ENCODE measurements at regions not wholly inside any gene's neighbourhood (a gene's known extent, or its start where the extent isn't known, plus 50 kb on each side); places are given as distances from the start of the nearest gene placed in this dataset.

DNA sequence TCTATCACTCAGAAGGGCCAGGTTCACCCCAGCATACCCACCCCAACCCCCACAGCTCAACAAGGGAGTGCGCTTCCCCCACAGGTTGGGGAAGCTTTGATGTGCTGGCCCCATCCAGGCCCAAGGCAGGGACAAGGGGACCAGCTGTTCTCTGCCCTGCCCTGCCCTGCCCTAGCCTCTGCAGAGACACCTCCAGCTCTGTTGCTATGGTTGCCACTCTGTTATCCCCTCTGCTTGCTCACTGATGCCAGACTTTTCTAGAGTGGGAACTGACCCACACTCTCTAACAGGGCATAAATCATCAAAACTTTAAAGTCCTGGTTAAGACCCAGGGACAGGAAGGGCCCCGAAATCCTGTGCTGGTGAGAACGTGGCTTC, 50.4 kb upstream of the ENPP7 start:
- no peak for ATAC-seq

DNA sequence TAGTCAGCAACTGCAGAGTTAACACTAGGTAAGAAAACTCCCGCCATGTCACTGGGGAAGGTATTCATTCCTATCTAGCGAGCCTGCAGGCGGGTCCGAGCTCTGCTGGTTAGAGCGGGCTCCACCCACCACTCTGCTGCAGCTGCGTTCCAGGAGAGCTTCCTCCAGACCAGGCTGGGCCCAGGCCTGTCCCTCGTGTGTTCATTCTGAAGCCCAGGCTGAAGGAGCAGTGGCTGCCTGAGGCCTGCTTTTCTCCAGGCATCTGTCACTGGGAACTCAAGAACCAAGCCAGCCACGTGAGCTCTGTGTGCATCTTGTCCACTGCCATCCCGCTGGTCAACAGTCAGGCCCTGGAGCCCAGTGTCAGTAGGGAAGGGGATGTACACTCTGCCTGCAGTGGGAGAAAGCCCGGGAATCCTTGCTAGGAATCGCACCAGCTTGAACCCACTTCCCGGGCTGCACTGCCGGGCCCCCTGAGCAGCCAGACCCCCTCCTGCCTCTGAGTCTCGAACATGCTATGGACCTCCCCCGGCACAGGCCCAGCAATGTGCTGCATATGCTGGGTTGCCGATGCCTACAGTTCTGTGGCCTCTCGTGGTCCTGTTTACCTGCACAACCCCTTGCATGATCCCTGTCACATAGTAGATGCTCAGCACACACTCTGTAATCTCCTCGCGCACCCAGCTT, 51.0 kb upstream of the ENPP7 start:
- peaks cover 3% of the 10 kb centered on the region for H3K27me3 Mint-ChIP-seq

More for the DNA sequence above, 50.4 kb upstream of the ENPP7 start:
- no peaks in the 10 kb centered on the region for H3K4me1 Mint-ChIP-seq
- no peak overlapping the region for H3K27ac Mint-ChIP-seq
- H3K9me3 Mint-ChIP-seq (ENCODE audit: low read depth), result no peaks in the 10 kb centered on the region
- CTCF ChIA-PET, result no interaction called here
- H3K27me3 Mint-ChIP-seq, result peaks cover 3% of the 10 kb centered on the region
- H3K4me3 Mint-ChIP-seq, result no peak overlapping the region
- DNase-seq, result no peak
- H3K36me3 Mint-ChIP-seq, result no peaks in the 10 kb centered on the region

GRCh38 chr17:79678736-79679255, 51.9 kb upstream of the ENPP7 start:
- peaks cover 1% of the 10 kb centered on the region for H3K9me3 Mint-ChIP-seq (ENCODE audit: low read depth)
- no peak for ATAC-seq
- CTCF ChIA-PET, result no interaction called here

More for the DNA sequence above, 51.0 kb upstream of the ENPP7 start:
- DNase-seq, result no peak
- H3K27ac Mint-ChIP-seq, result no peak overlapping the region
- no peaks in the 10 kb centered on the region for H3K4me1 Mint-ChIP-seq
- no peak overlapping the region for H3K4me3 Mint-ChIP-seq
- H3K9me3 Mint-ChIP-seq (ENCODE audit: low read depth), result no peaks in the 10 kb centered on the region
- no peaks in the 10 kb centered on the region for H3K36me3 Mint-ChIP-seq
- no peak for ATAC-seq
- CTCF ChIA-PET, result no interaction called here

GRCh38 chr17:79678091-79678735, 52.5 kb upstream of the ENPP7 start:
- H3K4me1 Mint-ChIP-seq, result no peaks in the 10 kb centered on the region
- no peak for DNase-seq
- H3K27ac Mint-ChIP-seq, result no peak overlapping the region
- H3K4me3 Mint-ChIP-seq, result no peak overlapping the region
- H3K27me3 Mint-ChIP-seq, result peaks cover 5% of the 10 kb centered on the region
- CTCF ChIA-PET, result no interaction called here
- H3K36me3 Mint-ChIP-seq, result no peaks in the 10 kb centered on the region
- ATAC-seq, result no peak
- H3K9me3 Mint-ChIP-seq (ENCODE audit: low read depth), result peaks cover 5% of the 10 kb centered on the region

More at GRCh38 chr17:79678736-79679255, 51.9 kb upstream of the ENPP7 start:
- Mint-ChIP-seq H3K27me3 (peaks cover 3% of the 10 kb centered on the region), H3K4me3 (no peak overlapping the region), H3K4me1 (no peaks in the 10 kb centered on the region), H3K27ac (no peak overlapping the region), H3K36me3 (no peaks in the 10 kb centered on the region)
- no peak for DNase-seq

DNA sequence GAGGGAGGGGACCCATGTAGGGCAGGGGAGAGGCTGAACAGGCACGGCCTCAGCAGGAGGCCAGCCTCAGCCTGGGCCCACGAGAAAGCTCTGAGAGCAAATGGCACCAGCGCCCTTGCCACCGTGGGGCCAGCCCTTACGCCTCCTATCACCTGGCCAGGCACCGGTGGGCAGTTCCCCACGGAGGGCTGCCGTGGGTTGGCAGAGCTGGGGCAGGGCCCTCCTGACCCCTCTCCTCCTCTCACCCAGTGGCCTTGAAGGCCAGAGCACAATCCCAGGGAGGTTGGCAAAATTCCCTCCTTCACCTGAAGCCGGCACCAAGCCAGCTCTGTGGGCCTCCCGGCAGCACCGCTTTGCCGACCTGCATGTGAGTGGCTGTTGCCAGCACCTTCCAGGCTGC, 53.1 kb upstream of the ENPP7 start:
- no peak for DNase-seq
- Mint-ChIP-seq H3K4me1 (no peaks in the 10 kb centered on the region), H3K9me3 (ENCODE audit: low read depth) (peaks cover 6% of the 10 kb centered on the region), H3K27me3 (peaks cover 8% of the 10 kb centered on the region), H3K36me3 (no peaks in the 10 kb centered on the region), H3K4me3 (no peak overlapping the region), H3K27ac (no peak overlapping the region)
- CTCF ChIA-PET, result no interaction called here
- ATAC-seq, result no peak

- DNase-seq (no peak), ATAC-seq (no peak)
- Mint-ChIP-seq H3K9me3 (ENCODE audit: low read depth) (peaks cover 11% of the 10 kb centered on the region), H3K36me3 (no peaks in the 10 kb centered on the region), H3K4me1 (no peaks in the 10 kb centered on the region), H3K27me3 (peaks cover 9% of the 10 kb centered on the region), H3K27ac (no peak overlapping the region), H3K4me3 (no peak overlapping the region)
- CTCF ChIA-PET, result no interaction called here
Observed at GRCh38 chr17:79676796-79677195, 53.9 kb upstream of the ENPP7 start.

- H3K27ac Mint-ChIP-seq, result no peak overlapping the region
- H3K4me1 Mint-ChIP-seq, result no peaks in the 10 kb centered on the region
- DNase-seq (no peak), ATAC-seq (no peak)
- peaks cover 11% of the 10 kb centered on the region for H3K9me3 Mint-ChIP-seq (ENCODE audit: low read depth)
- CTCF ChIA-PET, result no interaction called here
- no peaks in the 10 kb centered on the region for H3K36me3 Mint-ChIP-seq
- H3K27me3 Mint-ChIP-seq, result peaks cover 9% of the 10 kb centered on the region
- H3K4me3 Mint-ChIP-seq, result no peak overlapping the region
Observed at GRCh38 chr17:79675413-79675725, 55.4 kb upstream of the ENPP7 start.

- Mint-ChIP-seq H3K36me3 (no peaks in the 10 kb centered on the region), H3K27ac (no peak overlapping the region), H3K4me1 (no peaks in the 10 kb centered on the region), H3K4me3 (no peak overlapping the region), H3K9me3 (ENCODE audit: low read depth) (peaks cover 11% of the 10 kb centered on the region), H3K27me3 (peaks cover 9% of the 10 kb centered on the region)
- no peak for DNase-seq
- CTCF ChIA-PET, result no interaction called here
- ATAC-seq, result no peak
Observed at GRCh38 chr17:79674506-79675412, 56.0 kb upstream of the ENPP7 start.

GRCh38 chr17:79673517-79673916, 57.2 kb upstream of the ENPP7 start:
- DNase-seq (no peak), ATAC-seq (no peak)
- H3K4me1 Mint-ChIP-seq, result no peaks in the 10 kb centered on the region
- H3K27ac Mint-ChIP-seq, result no peak overlapping the region
- no peaks in the 10 kb centered on the region for H3K36me3 Mint-ChIP-seq
- peaks cover 11% of the 10 kb centered on the region for H3K9me3 Mint-ChIP-seq (ENCODE audit: low read depth)
- H3K4me3 Mint-ChIP-seq, result no peak overlapping the region
- CTCF ChIA-PET, result no interaction called here
- H3K27me3 Mint-ChIP-seq, result peaks cover 9% of the 10 kb centered on the region

GRCh38 chr17:79672496-79672895, 58.2 kb upstream of the ENPP7 start:
- Mint-ChIP-seq H3K27ac (no peak overlapping the region), H3K9me3 (ENCODE audit: low read depth) (peaks cover 11% of the 10 kb centered on the region), H3K36me3 (no peaks in the 10 kb centered on the region), H3K27me3 (peaks cover 9% of the 10 kb centered on the region), H3K4me1 (no peaks in the 10 kb centered on the region), H3K4me3 (no peak overlapping the region)
- ATAC-seq (no peak), DNase-seq (no peak)
- CTCF ChIA-PET, result no interaction called here

DNA sequence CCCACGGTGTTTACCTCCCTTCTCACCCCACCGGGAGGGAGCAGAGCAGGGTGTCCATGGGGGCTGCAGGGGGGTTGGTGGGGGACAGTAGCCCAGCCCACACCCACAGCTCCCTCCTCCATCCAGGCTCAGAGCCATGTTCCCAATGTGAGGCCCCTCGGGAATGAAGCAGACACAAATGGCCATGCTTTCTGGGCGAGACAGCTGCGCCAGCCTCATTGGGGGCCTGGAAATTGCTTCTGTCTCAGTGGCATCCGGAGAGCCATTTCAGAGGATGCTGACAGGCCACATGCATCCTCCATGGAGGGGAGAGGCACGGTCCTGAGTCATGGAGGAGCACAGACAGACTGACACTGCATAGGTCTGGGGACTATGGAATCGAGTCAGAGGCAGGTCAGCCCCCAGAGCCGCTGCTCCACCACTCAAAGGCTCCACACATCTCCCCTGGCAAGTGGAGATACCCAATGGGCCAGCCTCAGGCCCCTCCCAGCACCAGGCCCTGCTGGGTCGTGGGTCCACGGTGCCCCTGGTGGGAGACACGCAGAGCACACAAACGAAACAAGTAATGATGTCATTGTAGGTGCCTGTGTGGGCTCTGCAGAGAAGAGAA, 59.6 kb upstream of the ENPP7 start:
- H3K4me1 Mint-ChIP-seq, result no peaks in the 10 kb centered on the region
- no peak overlapping the region for H3K27ac Mint-ChIP-seq
- no peaks in the 10 kb centered on the region for H3K36me3 Mint-ChIP-seq
- H3K9me3 Mint-ChIP-seq (ENCODE audit: low read depth), result peaks cover 11% of the 10 kb centered on the region
- H3K4me3 Mint-ChIP-seq, result no peak overlapping the region
- ATAC-seq (no peak), DNase-seq (no peak)
- CTCF ChIA-PET, result no interaction called here
- peaks cover 9% of the 10 kb centered on the region for H3K27me3 Mint-ChIP-seq

- Mint-ChIP-seq H3K4me1 (no peaks in the 10 kb centered on the region), H3K4me3 (no peak overlapping the region), H3K36me3 (no peaks in the 10 kb centered on the region), H3K9me3 (ENCODE audit: low read depth) (peaks cover 11% of the 10 kb centered on the region), H3K27me3 (peaks cover 9% of the 10 kb centered on the region), H3K27ac (no peak overlapping the region)
- DNase-seq (no peak), ATAC-seq (no peak)
- CTCF ChIA-PET, result no interaction called here
Observed at GRCh38 chr17:79670537-79671084, 59.8 kb upstream of the RBFOX3 start.

- no peaks in the 10 kb centered on the region for H3K4me1 Mint-ChIP-seq
- H3K36me3 Mint-ChIP-seq, result no peaks in the 10 kb centered on the region
- no peak overlapping the region for H3K4me3 Mint-ChIP-seq
- no peak for ATAC-seq
- no peak overlapping the region for H3K27ac Mint-ChIP-seq
- H3K27me3 Mint-ChIP-seq, result peaks cover 13% of the 10 kb centered on the region
- DNase-seq, result no peak
- CTCF ChIA-PET, result no interaction called here
- peaks cover 11% of the 10 kb centered on the region for H3K9me3 Mint-ChIP-seq (ENCODE audit: low read depth)
Observed at GRCh38 chr17:79669861-79670260, 59.0 kb upstream of the RBFOX3 start.
